Neural cell (in vitro differentiated cells): ENCODE measurements at regions not wholly inside any gene's neighbourhood (a gene's known extent, or its start where the extent isn't known, plus 50 kb on each side); places are given as distances from the start of the nearest gene placed in this dataset.

Experiments
- H2AFZ ChIP-seq: fragments of 200-600, 300-800 bp; sonication (generic), shearing (Covaris generic); 2 replicates; pipeline ENCODE4 v1.6.0; 2014; ENCODE audit warnings: low read depth, mild to moderate bottlenecking, antibody characterized with exemption, low read length, moderate library complexity
- H3F3A ChIP-seq: fragments of 200-600 bp; shearing (Covaris generic); 2 replicates; pipeline ENCODE4 v1.6.1; 2016; ENCODE audit warnings: mild to moderate bottlenecking, moderate library complexity, mixed read lengths, antibody characterized with exemption, low read length; ENCODE audit not compliant: insufficient read depth, poor library complexity, severe bottlenecking
- H3K27ac ChIP-seq: fragments of 200-600, 300-800 bp; sonication (generic), shearing (Covaris generic); 2 replicates; pipeline ENCODE4 v1.5.1; 2014; ENCODE audit warnings: mild to moderate bottlenecking, low read length, moderate library complexity
- H3K27me3 ChIP-seq: fragments of 300-800, 200-600 bp; sonication (generic), shearing (Covaris generic); 2 replicates; pipeline ENCODE4 v1.6.0; 2014; ENCODE audit warnings: mild to moderate bottlenecking, low read depth, low read length, moderate library complexity; ENCODE audit not compliant: insufficient read depth
- H3K36me3 ChIP-seq: fragments of 300-800, 200-600 bp; sonication (generic), shearing (Covaris generic); 2 replicates; pipeline ENCODE4 v1.5.1; 2014; ENCODE audit warnings: mild to moderate bottlenecking, antibody characterized with exemption, low read length, moderate library complexity; ENCODE audit not compliant: insufficient read depth
- H3K4me2 ChIP-seq: fragments of 300-800, 200-600 bp; sonication (generic), shearing (Covaris generic); 2 replicates; pipeline ENCODE4 v1.6.0; 2014; ENCODE audit warnings: mild to moderate bottlenecking, low read length
- H3K4me3 ChIP-seq: fragments of 300-800, 200-600 bp; sonication (generic), shearing (Covaris generic); 2 replicates; pipeline ENCODE4 v1.5.1; 2014; ENCODE audit warnings: mild to moderate bottlenecking, low read length, moderate library complexity
- H3K79me2 ChIP-seq: fragments of 200-600 bp; shearing (Covaris generic); replicated peaks from 2 replicates; pipeline ENCODE4 v1.6.0; 2014; ENCODE audit warnings: mild to moderate bottlenecking, low read length, moderate library complexity; ENCODE audit not compliant: insufficient read depth
- H3K9ac ChIP-seq: fragments of 300-800, 200-600 bp; sonication (generic), shearing (Covaris generic); 2 replicates; pipeline ENCODE4 v1.6.1; 2016; ENCODE audit warnings: mild to moderate bottlenecking, low read length, mixed read lengths
- H3K9me2 ChIP-seq: fragments of 200-600 bp; shearing (Covaris generic); 2 replicates; pipeline ENCODE4 v1.6.1; 2016; ENCODE audit warnings: mild to moderate bottlenecking, low read length, mixed read lengths; ENCODE audit not compliant: insufficient read depth
- H3K9me3 ChIP-seq: fragments of 200-600, 300-800 bp; sonication (generic), shearing (Covaris generic); 2 replicates; pipeline ENCODE4 v1.6.1; 2016; ENCODE audit warnings: mild to moderate bottlenecking, mixed run types, low read length, moderate library complexity, mixed read lengths
- H4K20me1 ChIP-seq: fragments of 200-600 bp; shearing (Covaris generic); 2 replicates; pipeline ENCODE4 v1.6.1; 2016; ENCODE audit warnings: mild to moderate bottlenecking, mixed run types; ENCODE audit not compliant: insufficient read depth
- EP300 ChIP-seq: fragments of 450-650 bp; conservative IDR thresholded peaks from 2 replicates; pipeline ENCODE4 v1.6.1; 2014; ENCODE audit warnings: antibody characterized with exemption, mild to moderate bottlenecking, moderate library complexity; ENCODE audit not compliant: poor library complexity, severe bottlenecking
- EZH2 ChIP-seq: fragments of 200-600, 300-800 bp; shearing (Covaris generic), sonication (generic); IDR thresholded peaks from 2 replicates; pipeline ENCODE4 v1.6.1; 2014; ENCODE audit warnings: antibody characterized with exemption, low read length, borderline replicate concordance, mild to moderate bottlenecking; ENCODE audit not compliant: insufficient read depth, poor library complexity, severe bottlenecking
- MXI1 ChIP-seq: fragments of 450-650 bp; conservative IDR thresholded peaks from 2 replicates; pipeline ENCODE4 v1.6.1; 2014; ENCODE audit warnings: antibody characterized with exemption, mild to moderate bottlenecking; ENCODE audit not compliant: poor library complexity, severe bottlenecking
- POLR2AphosphoS5 ChIP-seq: IDR thresholded peaks from 2 replicates; pipeline ENCODE4 v1.6.1; 2012
- RAD21 ChIP-seq: fragments of 450-650 bp; conservative IDR thresholded peaks from 2 replicates; pipeline ENCODE4 v1.6.1; 2014; ENCODE audit warnings: antibody characterized with exemption, mild to moderate bottlenecking, moderate library complexity
- SMC3 ChIP-seq: fragments of 450-650 bp; conservative IDR thresholded peaks from 2 replicates; pipeline ENCODE4 v1.6.1; 2014; ENCODE audit warnings: antibody characterized with exemption, mild to moderate bottlenecking, moderate library complexity; ENCODE audit not compliant: poor library complexity
- TAF1 ChIP-seq: IDR thresholded peaks from 2 replicates; pipeline ENCODE4 v1.6.1; 2012; ENCODE audit warnings: low read depth
- TF ChIP-seq, protein P1 (sequence below): IDR thresholded peaks from 2 replicates; pipeline ENCODE4 v1.6.1; 2012; ENCODE audit warnings: borderline replicate concordance
- TF ChIP-seq, protein P2 (sequence below): fragments of 450-650 bp; IDR thresholded peaks from 2 replicates; pipeline ENCODE4 v1.5.1; 2014; ENCODE audit warnings: antibody characterized with exemption, mild to moderate bottlenecking, moderate library complexity; ENCODE audit not compliant: poor library complexity, severe bottlenecking

GRCh38 chr4:124904723-124905388, 192.3 kb upstream of the ANKRD50 start:
- no peak overlapping the region for H3K4me3 ChIP-seq
- no peak overlapping the region for H2AFZ ChIP-seq
- H3K9me3 ChIP-seq = no peaks in the 10 kb centered on the region
- no peaks in the 10 kb centered on the region for H4K20me1 ChIP-seq
- no peaks in the 10 kb centered on the region for H3K9me2 ChIP-seq
- no peaks in the 10 kb centered on the region for H3K79me2 ChIP-seq
- no peaks in the 10 kb centered on the region for H3F3A ChIP-seq
- H3K36me3 ChIP-seq = no peaks in the 10 kb centered on the region
- H3K27me3 ChIP-seq = no peaks in the 10 kb centered on the region
- H3K27ac ChIP-seq = no peak overlapping the region
- TF ChIP-seq EZH2 (no peak), EP300 (no peak), SMC3 (no peak), POLR2AphosphoS5 (no peak), TAF1 (no peak), RAD21 (no peak), MXI1 (no peak)
- TF ChIP-seq, protein P1, sequence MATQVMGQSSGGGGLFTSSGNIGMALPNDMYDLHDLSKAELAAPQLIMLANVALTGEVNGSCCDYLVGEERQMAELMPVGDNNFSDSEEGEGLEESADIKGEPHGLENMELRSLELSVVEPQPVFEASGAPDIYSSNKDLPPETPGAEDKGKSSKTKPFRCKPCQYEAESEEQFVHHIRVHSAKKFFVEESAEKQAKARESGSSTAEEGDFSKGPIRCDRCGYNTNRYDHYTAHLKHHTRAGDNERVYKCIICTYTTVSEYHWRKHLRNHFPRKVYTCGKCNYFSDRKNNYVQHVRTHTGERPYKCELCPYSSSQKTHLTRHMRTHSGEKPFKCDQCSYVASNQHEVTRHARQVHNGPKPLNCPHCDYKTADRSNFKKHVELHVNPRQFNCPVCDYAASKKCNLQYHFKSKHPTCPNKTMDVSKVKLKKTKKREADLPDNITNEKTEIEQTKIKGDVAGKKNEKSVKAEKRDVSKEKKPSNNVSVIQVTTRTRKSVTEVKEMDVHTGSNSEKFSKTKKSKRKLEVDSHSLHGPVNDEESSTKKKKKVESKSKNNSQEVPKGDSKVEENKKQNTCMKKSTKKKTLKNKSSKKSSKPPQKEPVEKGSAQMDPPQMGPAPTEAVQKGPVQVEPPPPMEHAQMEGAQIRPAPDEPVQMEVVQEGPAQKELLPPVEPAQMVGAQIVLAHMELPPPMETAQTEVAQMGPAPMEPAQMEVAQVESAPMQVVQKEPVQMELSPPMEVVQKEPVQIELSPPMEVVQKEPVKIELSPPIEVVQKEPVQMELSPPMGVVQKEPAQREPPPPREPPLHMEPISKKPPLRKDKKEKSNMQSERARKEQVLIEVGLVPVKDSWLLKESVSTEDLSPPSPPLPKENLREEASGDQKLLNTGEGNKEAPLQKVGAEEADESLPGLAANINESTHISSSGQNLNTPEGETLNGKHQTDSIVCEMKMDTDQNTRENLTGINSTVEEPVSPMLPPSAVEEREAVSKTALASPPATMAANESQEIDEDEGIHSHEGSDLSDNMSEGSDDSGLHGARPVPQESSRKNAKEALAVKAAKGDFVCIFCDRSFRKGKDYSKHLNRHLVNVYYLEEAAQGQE = no peak
- TF ChIP-seq, protein P2, sequence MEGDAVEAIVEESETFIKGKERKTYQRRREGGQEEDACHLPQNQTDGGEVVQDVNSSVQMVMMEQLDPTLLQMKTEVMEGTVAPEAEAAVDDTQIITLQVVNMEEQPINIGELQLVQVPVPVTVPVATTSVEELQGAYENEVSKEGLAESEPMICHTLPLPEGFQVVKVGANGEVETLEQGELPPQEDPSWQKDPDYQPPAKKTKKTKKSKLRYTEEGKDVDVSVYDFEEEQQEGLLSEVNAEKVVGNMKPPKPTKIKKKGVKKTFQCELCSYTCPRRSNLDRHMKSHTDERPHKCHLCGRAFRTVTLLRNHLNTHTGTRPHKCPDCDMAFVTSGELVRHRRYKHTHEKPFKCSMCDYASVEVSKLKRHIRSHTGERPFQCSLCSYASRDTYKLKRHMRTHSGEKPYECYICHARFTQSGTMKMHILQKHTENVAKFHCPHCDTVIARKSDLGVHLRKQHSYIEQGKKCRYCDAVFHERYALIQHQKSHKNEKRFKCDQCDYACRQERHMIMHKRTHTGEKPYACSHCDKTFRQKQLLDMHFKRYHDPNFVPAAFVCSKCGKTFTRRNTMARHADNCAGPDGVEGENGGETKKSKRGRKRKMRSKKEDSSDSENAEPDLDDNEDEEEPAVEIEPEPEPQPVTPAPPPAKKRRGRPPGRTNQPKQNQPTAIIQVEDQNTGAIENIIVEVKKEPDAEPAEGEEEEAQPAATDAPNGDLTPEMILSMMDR = no peak
- no peak overlapping the region for H3K4me2 ChIP-seq
- no peak overlapping the region for H3K9ac ChIP-seq

GRCh38 chr4:124903995-124904722, 191.6 kb upstream of the ANKRD50 start:
- no peaks in the 10 kb centered on the region for H3K79me2 ChIP-seq
- no peaks in the 10 kb centered on the region for H3K36me3 ChIP-seq
- H3K9me2 ChIP-seq = no peaks in the 10 kb centered on the region
- no peaks in the 10 kb centered on the region for H3K27me3 ChIP-seq
- H3K4me3 ChIP-seq = no peak overlapping the region
- H3K9me3 ChIP-seq = no peaks in the 10 kb centered on the region
- no peak for TF ChIP-seq EP300
- no peak for TF ChIP-seq EZH2
- no peak overlapping the region for H3K4me2 ChIP-seq
- H3F3A ChIP-seq = no peaks in the 10 kb centered on the region
- H2AFZ ChIP-seq = no peak overlapping the region
- H3K9ac ChIP-seq = no peak overlapping the region
- H3K27ac ChIP-seq = no peak overlapping the region
- H4K20me1 ChIP-seq = no peaks in the 10 kb centered on the region
